SU-DHL-6 (cell line): ENCODE measurements at regions not wholly inside any gene's neighbourhood (a gene's known extent, or its start where the extent isn't known, plus 50 kb on each side); places are given as distances from the start of the nearest gene placed in this dataset.

Experiments
- CTCF ChIP-seq: fragments of 200-600 bp; sonication (generic); IDR thresholded peaks from one replicate; pipeline ENCODE4 v1.5.1; 2017; ENCODE audit warnings: antibody characterized with exemption, mild to moderate bottlenecking, low read length, moderate library complexity; ENCODE audit not compliant: insufficient read depth, poor library complexity, severe bottlenecking
- EZH2phosphoT487 ChIP-seq: fragments of 200-600 bp; sonication (generic), shearing (Covaris generic); conservative IDR thresholded peaks from 2 replicates; pipeline ENCODE4 v1.6.1; 2018; ENCODE audit warnings: mild to moderate bottlenecking, antibody characterized with exemption, low read length, moderate library complexity, mixed read lengths

GRCh38 chr5:66339896-66340295 lies 195.8 kb downstream of the SREK1 start:
- TF ChIP-seq CTCF (no peak), EZH2phosphoT487 (no peak)
